ENCODE measurements at regions not wholly inside any gene's neighbourhood (a gene's known extent, or its start where the extent isn't known, plus 50 kb on each side); places are given as distances from the start of the nearest gene placed in this dataset.

- H3K27ac ChIP-seq: no peak overlapping the region
- no peaks in the 10 kb centered on the region for H3K27me3 ChIP-seq
- ATAC-seq (no peak), DNase-seq (no peak)
- no peak overlapping the region for H3K4me3 ChIP-seq
- intact Hi-C loops (cut with DNase I): no loop called here
- H3K4me1 ChIP-seq: peaks cover 6% of the 10 kb centered on the region
- H3K36me3 ChIP-seq: no peaks in the 10 kb centered on the region
- H3K9me3 ChIP-seq: no peaks in the 10 kb centered on the region
- no peak for TF ChIP-seq CTCF (IDR thresholded peaks at IDR 0.05)
Measured at GRCh38 chr5:56419667-56420066, 186.5 kb upstream of the ANKRD55 start.

- ATAC-seq (peak; percentile 90), DNase-seq (no peak)
- no peaks in the 10 kb centered on the region for H3K27me3 ChIP-seq
- peaks cover 21% of the 10 kb centered on the region for H3K4me1 ChIP-seq
- no peak overlapping the region for H3K4me3 ChIP-seq
- no peaks in the 10 kb centered on the region for H3K9me3 ChIP-seq
- intact Hi-C loops (cut with DNase I): no loop called here
- peak overlapping the region; percentile 53 for H3K27ac ChIP-seq
- H3K36me3 ChIP-seq: no peaks in the 10 kb centered on the region
- TF ChIP-seq CTCF (IDR thresholded peaks at IDR 0.05): no peak
Measured at GRCh38 chr5:56415356-56415765, 182.2 kb upstream of the ANKRD55 start.

- Histone ChIP-seq H3K4me3 (no peak overlapping the region), H3K27me3 (no peaks in the 10 kb centered on the region), H3K9me3 (no peaks in the 10 kb centered on the region), H3K27ac (peak overlapping the region; percentile 58), H3K4me1 (peaks cover 21% of the 10 kb centered on the region), H3K36me3 (no peaks in the 10 kb centered on the region)
- TF ChIP-seq CTCF (IDR thresholded peaks at IDR 0.05): no peak
- peak; percentile 35 for ATAC-seq
- intact Hi-C loops (cut with DNase I): no loop called here
- no peak for DNase-seq
Measured at GRCh38 chr5:56414066-56414465, 180.9 kb upstream of the ANKRD55 start.

DNA sequence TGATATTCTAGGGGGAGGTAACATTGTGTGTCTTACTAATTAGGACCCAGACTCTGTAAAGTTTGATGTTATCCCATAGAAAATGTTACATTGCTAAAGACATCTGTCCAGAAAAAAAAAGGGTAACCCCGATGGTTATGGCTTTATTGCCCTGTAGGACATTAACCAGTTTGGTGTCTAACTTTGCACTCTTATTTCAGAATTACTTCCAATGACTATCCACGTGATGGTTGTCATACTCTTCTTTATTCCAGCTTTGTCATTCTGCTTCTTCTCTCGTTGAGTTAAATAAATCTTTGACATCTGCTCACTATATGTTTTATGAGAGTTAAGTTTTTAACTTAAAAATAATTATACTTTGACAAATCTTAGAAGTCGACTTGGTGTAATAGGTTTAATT lies 180.4 kb upstream of the ANKRD55 start:
- no peaks in the 10 kb centered on the region for H3K9me3 ChIP-seq
- no peaks in the 10 kb centered on the region for H3K27me3 ChIP-seq
- no peak for TF ChIP-seq CTCF (IDR thresholded peaks at IDR 0.05)
- no peak overlapping the region for H3K27ac ChIP-seq
- DNase-seq (no peak), ATAC-seq (no peak)
- intact Hi-C loops (cut with DNase I): no loop called here
- no peaks in the 10 kb centered on the region for H3K36me3 ChIP-seq
- H3K4me1 ChIP-seq: peaks cover 21% of the 10 kb centered on the region
- H3K4me3 ChIP-seq: no peak overlapping the region

- Histone ChIP-seq H3K27ac (no peak overlapping the region), H3K4me3 (no peak overlapping the region), H3K9me3 (no peaks in the 10 kb centered on the region), H3K36me3 (no peaks in the 10 kb centered on the region), H3K27me3 (no peaks in the 10 kb centered on the region), H3K4me1 (peaks cover 21% of the 10 kb centered on the region)
- intact Hi-C loops (cut with DNase I): no loop called here
- TF ChIP-seq CTCF (IDR thresholded peaks at IDR 0.05): no peak
- peak; percentile 76 for ATAC-seq
- peak; percentile 65 for DNase-seq
Measured at GRCh38 chr5:56412601-56413379, 179.7 kb upstream of the ANKRD55 start.

Measured in upper lobe of right lung (tissue), 1 donor.